Lung microvascular endothelial cell (primary cell): ENCODE measurements at regions not wholly inside any gene's neighbourhood (a gene's known extent, or its start where the extent isn't known, plus 50 kb on each side); places are given as distances from the start of the nearest gene placed in this dataset.

Source experiments
- DNase-seq, 2 donors: peaks; one replicate each; pipeline versions ENCODE4 v3.0.0 to v3.0.0-alpha.2; 2010; ENCODE audit warnings: low read depth in 2 of 2

GRCh38 chr20:52268184-52268749 is 76.7 kb upstream of the ZFP64 start:
- DNase-seq, result no peak

- DNase-seq, result no peak
Measured at GRCh38 chr20:52267418-52267817, 75.8 kb upstream of the ZFP64 start.

- DNase-seq, result no peak
Measured at GRCh38 chr20:52263757-52264156, 72.2 kb upstream of the ZFP64 start.

GRCh38 chr20:52261792-52262191 is 70.2 kb upstream of the ZFP64 start:
- no peak for DNase-seq

- DNase-seq, result no peak
Measured at GRCh38 chr20:52259295-52259694, 67.7 kb upstream of the ZFP64 start.

- no peak for DNase-seq
Measured at GRCh38 chr20:52256454-52256853, 64.9 kb upstream of the ZFP64 start.

- DNase-seq, result no peak
Measured at GRCh38 chr20:52252664-52253063, 61.1 kb upstream of the ZFP64 start.

- no peak for DNase-seq
Measured at GRCh38 chr20:52251827-52252226, 60.2 kb upstream of the ZFP64 start.

- DNase-seq, result no peak
Measured at GRCh38 chr20:52251136-52251700, 59.6 kb upstream of the ZFP64 start.

GRCh38 chr20:52247548-52247947 is 56.0 kb upstream of the ZFP64 start:
- DNase-seq, result no peak

GRCh38 chr20:52246366-52246765 is 54.8 kb upstream of the ZFP64 start:
- DNase-seq, result no peak

GRCh38 chr20:52244702-52245101 is 53.1 kb upstream of the ZFP64 start:
- DNase-seq, result no peak

- DNase-seq, result peak; percentile 8 to 19
Measured at GRCh38 chr20:52242237-52243230, 51.0 kb upstream of the ZFP64 start.
